Left forelimb (tissue), 1 donor: ENCODE measurements at regions not wholly inside any gene's neighbourhood (a gene's known extent, or its start where the extent isn't known, plus 50 kb on each side); places are given as distances from the start of the nearest gene placed in this dataset.

Experiments used
- DNase-seq: peaks from one replicate; pipeline ENCODE4 v3.0.0-alpha.2; 2018; ENCODE audit warnings: low spot score

DNA sequence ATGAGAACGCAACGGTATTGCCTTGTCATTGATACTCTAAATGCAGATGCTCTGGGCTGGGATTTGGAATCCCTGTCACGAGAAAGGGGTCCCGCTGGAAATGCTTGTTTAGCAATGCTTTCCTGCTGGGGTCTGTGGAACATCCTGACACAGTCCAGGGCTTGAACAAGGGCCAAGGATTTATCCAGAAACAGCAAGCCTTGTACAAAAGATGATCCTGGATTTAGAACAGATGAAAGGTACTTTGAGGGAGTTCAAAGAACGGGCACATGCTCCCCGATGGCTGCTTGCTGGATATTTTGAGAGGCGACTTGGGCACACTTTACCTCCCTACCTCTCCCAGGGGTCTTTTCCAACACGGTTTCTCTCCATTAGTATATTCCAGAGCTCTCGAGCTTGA, 108.1 kb upstream of the CELF4 start:
- no peak for DNase-seq

DNA sequence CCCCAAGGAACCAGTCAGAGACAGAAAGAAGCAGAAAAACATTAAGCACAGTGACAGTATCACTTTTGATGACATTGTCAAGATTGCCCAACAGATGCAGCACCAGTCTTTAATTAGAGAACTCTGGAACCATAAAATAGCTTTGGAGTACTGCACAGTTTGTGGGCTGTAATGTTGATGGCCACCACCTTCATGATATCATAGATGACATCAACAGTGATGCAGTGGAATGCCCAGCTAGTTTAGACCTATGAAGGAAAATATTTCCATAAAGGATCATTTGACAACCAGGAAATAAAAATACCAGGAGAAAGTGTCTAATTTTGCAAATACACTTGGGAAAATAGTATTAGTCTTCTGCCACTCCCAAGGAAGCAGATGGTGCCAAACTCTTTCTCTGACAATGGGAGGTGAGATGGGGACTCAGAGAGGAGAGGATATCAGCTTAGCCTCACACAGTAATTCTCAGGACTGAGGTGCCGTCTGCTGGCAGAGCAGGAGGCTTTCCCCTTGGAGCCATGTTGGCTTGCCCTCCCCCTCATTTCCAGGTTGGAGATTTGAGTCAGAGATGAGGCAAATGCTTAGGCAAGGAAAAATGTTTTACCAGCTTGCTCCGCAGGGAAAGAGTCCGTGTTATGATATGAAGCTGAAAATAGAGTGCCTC, 107.5 kb upstream of the CELF4 start:
- DNase-seq, result no peak

DNA sequence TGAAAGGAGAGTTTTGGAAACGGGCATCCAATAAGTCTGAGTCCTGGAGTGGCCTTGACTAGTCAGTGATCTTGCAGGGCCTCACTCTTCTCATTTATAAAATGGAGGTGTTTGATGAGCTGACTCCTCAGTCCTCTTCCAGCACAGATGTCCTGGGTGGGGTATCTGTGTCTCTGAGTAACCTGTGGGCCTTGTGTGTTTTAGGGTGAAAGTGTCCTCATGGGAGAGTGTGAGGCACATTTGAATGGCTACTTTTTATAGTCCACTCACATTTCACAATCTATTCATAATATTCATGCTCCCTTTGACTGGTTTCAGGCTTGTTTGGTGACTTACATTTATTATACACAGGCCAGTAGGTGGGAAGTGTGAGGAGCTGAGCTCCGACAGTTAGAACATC, 106.4 kb upstream of the CELF4 start:
- DNase-seq, result no peak

DNA sequence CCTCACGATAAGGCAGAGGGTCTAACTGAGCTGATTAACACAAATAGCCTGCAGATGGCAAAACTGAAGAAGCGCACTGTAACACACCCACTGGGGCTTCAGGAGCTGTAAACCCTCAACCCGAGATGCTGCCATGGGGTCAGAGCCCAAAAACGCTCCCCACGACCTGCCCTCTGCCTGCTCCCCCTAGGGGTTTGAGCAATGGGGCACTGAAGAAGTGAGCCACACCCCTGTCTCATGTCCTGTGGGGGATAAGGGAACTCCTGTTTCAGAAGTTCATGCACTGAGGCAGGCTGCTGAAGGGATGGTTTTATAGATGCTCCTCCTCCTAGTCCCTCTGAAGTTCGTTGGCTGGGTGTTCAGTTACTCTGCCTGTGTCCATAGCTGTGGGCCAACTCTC, 105.9 kb upstream of the CELF4 start:
- no peak for DNase-seq

DNA sequence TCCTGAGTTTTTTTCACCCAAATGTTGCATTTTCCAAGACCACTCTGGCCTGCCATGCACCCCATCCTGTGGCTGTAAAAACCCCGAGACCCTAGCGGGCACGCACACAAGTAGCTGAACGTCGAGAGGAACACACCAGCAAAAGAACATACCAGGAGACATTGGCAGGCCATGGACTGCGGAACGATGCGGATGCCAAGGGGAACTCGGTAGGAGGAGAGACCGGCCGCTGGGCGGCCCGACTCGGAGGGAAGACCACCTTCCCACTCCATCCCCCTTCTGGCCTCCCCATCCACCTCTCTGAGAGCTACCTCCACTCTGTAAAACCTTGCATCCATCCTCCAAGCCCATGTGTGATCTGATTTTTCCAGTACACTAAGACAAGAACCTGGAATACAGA, 105.5 kb upstream of the CELF4 start:
- DNase-seq, result no peak

DNA sequence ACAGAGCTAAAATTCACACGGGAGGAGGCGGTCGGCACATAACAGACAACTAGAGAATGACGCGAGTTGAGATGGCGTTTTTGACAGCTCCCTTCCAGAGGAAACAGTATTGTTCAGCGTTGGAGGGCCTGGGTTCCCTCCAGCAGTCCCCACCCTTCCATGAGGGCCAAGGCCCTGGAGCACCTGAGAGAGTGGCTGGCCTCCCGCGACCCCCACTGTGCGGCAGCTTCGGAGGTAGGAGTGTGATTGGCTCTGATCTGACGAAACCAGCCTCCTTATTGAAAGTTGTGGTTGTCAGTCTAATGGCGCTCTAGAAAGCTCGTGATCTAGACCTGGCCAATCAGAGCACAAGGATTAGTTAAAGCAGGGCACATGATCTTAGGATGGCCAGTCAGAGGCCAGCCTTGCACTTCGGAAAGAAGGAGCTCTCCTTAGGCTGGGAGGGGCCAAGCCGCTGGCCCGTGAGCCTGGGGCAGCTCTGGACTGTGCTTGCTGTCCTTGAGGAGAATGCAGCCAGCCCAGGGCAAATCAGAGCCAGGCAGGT, 104.5 kb upstream of the CELF4 start:
- no peak for DNase-seq

DNA sequence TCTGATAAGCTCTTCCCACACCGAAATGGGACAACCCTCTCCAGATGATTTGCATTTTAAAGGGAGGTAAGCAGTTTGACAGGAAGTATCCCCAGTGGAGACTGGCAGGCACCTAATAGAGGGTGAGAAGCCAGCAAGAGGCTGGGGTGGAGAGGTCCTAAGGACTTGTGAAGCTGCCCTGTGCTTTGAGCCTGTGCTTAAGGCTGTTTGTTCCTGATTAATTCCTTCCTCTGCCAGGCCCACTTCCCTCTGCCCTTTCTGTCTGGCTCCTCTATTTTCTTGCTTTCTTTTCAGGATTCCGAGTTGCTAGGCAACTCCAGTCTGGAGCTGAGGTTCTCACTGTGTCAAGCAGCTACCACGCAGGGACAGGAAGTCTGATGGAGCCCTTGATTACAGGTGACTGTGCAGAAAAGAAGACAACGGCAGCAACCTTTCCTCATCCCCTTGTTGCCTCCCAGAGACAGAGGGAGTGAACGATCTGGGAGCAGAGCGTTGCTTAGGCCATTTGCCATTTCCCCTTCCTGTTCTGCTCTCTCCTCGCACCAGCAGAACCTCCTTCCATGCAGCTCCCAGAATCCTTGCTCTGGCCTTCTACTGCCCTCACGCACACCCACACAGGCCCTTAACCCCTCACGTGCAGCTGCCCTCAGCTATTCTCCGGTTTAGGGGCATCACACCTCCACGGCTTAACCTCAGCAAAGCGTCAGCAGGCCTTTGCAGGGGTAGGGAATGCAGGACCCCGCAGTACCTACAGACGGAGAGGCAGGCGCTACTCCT, 103.6 kb upstream of the CELF4 start:
- no peak for DNase-seq

DNA sequence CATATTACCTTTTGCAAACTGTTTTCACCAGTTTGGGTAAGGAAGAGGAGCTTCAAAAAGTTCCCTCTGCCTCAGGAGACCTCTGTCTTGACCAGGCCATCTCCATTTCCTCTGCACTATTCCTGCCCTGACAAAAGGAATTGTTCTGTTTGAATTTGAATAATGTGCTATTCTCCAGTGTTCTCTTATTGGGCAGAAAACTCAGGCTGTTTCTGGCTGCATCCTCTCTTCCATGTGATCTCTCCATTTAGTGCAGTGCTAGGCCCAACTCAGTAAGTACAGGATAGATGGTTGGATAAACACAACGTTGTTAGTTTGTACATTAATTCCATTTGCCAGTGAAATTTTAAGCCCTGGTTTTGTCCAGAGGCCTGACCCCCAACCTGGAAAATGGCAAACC, 102.2 kb upstream of the CELF4 start:
- DNase-seq, result no peak

DNA sequence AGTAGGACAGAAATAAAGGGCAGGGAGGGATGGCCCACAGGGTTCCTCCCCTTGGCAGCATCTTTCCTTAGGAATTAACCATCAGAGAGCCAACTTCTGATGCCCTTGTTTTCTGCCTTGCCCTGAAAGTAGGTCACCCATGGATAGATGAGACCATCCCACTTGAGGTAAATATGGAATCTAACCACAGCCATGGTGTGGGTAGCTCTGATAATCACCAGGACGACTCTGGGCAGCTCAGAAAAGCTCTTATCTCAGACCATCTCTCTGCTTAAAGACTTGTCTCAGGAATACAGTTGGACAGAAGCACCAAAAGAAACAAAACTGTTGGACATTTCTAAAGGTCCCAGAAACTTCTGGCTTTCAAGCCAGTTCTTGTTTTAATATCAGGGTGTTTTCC, 101.4 kb upstream of the CELF4 start:
- DNase-seq, result no peak

DNA sequence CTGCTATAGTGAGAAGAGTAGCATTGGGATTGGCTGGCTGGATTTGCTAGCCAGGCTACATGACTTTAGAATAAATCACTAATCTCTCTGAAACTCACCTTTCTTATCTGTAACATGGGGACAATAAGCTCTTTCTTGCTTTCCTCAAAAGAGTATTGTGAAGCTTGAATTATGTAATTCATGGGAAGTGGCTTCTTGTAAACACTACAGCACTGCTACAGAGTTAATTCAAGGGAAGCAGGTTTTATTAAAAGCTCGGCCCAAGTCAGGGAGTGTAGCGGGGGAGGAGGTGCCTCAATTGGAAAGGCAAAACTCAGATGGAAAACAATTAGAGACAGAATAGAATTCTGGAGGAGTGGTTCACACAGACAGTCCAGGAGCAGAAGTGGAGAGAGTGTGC, 100.9 kb upstream of the CELF4 start:
- DNase-seq, result no peak

DNA sequence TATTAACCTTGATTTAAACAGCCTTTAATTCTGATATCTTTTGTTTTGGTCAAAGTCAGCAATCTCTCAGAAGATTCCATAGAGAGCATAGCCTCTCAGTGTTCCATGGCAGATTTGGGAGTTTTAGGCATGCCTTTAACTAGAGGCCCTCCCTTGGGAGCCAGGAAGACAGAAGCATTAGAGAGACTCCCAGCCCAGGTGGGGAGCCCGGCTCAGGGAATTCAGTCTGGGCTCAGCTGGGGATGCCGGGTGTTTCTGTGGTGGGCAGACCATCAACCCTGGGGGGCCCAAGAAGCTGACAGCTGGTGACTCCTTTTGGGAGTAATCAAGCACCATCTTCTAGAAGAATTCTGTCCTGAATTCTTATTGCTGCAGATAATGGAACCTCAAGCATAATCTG, 99.7 kb upstream of the CELF4 start:
- DNase-seq, result no peak

DNA sequence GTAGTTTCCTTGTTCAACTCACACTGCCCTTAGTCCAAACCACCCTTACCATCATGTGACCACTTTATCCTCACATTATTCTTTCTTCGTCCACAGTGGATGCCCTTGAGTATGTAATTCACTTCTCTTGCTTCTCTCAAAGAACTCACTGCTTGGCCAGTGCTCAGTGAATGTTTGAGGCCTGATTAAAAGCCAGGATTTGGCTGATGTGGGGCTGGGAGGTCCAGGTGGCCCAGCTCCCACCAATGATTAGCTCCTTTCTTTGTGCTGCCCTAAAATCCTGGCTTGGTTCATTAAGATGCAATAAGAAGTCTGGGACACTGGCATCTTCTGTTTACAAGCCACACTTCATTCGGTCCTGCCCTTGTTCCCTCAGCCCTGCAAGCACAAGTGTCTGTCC, 97.8 kb upstream of the CELF4 start:
- no peak for DNase-seq

DNA sequence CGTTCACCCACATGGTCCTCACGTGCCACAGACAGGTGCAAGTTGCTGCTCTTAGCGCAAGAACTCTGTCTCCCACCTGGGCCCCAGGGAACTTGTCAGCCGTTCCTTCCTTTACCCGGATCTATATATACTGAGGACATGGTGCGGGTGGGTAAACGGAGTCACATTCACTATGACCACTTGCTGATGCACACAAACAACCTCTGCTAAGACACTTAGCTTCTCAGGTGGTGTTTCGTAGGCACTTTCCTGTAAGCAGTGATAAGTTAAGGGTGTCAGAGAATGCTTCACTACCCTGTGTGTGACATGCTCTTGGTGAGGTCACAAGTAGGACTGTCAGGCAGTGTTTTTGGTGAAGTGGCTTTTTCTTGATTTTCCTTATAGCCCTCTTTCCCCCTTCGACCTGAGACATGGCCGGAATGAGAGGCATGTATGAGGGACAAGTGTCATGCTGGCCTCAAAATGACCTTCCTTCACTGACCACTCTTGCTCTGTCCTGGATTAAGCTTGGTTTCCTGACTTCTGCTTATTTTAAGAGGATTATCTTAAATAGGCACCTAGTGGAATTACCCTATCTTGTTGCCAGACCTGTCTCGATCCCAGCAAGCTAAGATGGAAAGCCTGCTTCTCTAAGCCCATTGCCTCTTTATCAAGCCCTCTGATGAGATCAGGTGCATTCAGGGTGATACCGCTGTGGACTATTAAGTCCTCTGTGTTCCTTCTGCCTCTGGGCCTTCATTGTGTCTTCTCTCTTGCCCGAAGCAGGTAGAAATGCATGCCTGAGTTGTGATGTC, 97.1 kb upstream of the CELF4 start:
- DNase-seq, result no peak

DNA sequence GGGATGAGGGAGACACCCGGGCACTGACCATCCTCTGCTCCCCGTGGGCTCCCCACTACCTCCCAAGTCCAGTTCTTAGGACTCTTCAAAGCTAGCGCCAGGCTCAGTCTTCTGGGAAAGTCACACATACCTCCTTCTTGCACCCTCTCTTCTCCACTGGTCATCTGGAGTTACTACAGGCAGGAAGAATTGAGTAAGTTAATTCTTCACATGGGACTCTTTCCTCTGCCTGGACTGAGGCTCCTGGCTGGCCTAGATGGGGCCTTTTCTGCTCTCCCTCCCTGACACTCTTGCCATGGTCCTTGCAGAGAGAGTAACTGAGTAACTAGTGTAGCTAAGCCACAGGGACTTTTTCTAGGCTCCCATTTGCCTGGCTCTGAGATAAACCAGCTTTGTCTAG, 96.5 kb upstream of the CELF4 start:
- DNase-seq, result no peak

DNA sequence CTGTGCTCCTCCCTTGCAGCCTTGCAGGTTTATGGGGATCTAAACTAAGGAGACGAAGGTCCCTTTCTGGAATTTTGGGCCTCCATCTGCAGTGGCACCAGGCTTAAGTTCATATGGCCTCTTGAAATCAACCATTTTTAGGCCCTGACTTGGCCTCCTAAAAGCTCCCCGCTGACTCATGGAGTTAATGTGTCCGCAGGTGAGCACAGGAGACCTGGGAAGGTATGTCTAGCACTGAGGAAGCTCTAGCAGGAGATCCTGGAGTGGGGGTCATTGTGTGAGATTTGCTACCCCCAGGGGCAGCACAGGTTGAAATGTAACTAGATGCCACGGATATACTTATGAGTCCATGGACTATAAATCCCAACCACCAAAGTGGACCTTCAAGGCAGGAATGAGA, 95.9 kb upstream of the CELF4 start:
- no peak for DNase-seq

DNA sequence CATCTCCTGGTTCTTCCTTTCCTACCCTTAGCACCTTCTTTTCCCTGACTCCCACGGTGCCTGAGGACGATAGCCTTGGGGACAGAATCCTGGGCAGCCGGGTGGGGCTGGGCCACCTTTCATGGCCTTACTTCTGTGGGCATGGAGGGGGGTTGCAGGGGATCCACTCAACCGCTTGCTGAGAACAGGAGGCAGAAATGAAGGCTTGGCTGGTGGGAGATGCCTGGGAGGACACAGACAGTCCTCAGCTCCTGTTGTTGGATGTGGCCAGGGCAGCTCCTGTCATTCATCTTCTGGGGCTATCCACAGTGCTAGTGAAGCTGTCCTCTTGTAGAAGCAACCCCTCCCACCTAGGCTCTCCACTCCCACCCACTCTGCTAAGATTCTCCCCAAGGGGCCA, 95.5 kb upstream of the CELF4 start:
- DNase-seq, result no peak

DNA sequence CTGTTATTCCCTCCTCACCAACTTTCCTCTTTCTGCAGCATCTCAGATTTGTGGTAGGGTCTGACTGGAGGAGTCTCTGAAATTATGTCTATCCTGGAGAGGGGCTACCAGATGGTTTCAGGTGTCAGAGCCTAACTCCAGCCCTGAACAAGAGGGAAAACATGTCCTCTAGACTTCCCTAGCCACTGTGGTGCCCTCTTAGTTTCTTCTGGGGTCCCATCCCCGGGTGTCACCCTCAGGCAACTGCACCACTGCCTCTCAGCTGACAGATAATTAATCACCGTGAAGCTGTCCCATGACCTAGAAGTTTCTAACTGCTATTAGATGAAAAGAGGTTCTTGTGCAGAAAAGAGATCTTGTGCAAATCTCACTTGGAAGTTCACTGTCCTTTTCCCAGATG, 95.1 kb upstream of the CELF4 start:
- DNase-seq, result no peak

DNA sequence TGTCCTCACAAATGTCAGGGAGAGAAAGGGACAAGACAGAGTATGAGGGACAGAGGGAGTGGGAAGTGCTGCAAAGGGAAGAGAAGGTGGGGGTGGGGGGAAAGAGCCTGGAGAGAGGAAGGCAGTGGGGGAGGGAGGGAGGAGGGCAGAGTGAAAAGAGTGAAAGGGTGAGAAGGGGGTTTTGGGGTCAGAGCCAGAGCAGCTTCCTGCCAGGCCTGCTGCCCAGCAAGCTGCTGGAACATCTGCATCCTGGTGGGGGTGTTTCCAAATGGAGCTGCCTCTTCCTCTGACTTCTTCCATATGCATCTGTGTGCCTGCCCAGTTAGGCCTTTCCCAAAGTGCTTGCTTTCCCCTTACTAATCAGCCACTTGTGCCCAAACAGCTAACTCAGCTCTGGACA, 94.3 kb upstream of the CELF4 start:
- DNase-seq, result no peak

DNA sequence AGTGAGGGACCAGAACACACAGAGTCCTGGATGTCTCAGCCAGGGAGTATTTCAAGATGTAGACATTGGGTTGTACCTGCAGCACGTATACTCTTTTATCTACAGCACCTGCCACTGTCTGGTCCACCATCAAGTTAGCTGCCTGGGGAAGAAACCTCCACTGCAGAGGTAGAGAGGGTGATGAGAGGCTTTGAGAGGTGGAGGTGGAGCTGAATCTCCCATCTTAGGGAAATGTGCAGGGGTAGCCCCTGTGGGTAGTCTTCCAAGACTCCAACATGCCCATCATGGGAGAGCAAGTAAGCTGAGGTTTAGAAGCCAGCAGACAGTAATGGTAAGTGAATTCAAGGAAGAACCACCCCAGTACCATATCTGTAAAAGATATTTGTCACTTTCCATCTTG, 93.3 kb upstream of the CELF4 start:
- DNase-seq, result no peak

DNA sequence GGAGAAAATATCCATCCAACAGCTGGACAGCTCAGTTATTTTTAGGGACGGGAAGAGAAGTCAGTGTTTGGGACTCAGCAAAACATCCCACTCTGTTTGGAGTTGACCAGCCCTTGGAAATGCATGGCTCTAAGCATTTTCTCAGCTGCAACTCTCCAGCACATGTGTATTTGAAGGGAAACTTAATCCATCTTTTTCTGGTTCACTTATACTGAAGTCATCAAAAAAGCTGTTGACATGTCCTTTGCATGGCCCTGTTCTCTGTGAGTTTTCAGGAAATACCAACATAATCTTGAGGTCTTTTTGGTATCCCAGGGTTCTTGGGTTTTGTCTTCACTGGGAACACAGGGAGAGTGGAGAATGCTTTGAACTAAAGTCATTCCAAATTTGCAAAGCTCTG, 91.9 kb upstream of the CELF4 start:
- DNase-seq, result no peak

DNA sequence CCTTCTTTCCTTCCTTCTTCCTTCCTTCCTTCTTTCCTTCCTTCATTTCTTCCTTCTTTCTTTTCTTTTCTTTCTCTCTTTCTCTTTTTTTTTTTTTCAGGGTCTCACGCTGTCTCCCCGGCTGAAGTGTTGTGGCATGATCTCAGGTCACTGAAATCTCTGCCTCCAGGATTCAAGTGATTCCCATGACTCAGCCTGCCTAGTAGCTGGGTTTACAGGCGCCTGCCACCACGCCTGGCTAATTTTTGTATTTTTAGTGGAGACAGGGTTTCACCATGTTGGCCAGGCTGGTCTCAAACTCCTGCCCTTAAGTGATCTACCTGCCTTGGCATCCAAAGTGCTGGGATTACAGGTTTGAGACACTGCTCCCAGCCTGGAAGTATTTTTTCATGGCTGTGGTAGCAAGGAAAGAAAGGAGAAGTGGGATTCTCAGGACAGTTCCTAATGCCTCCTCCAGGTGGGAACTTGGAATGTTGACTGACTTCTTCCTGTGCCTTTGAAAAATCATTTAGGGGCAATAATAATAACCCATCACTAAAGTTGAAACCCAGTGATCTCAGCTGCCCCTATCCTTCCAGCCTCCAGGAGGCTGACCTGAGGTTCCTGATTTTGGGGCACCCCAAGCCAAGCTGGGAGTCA, 89.3 kb upstream of the CELF4 start:
- DNase-seq, result no peak

DNA sequence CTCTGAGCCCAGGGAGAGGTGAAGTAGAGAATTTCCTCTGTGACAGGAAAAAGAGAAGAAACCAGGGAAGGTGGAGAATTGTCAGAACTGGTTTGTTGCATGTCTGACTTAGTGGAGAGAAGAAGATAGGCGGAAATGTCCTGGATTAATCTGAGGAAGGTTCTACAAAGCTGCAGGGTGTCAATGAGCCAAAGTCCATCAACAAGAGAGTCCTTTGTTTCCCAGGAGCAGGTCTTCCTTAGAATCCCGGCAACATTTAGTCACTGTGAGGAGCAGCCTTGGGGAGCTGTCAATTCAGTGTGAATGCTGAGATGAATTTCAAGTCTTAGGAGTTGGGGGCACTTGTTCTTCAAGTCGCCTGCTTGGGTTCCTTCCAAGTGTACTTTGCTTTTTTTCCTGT, 88.4 kb upstream of the CELF4 start:
- DNase-seq, result no peak

DNA sequence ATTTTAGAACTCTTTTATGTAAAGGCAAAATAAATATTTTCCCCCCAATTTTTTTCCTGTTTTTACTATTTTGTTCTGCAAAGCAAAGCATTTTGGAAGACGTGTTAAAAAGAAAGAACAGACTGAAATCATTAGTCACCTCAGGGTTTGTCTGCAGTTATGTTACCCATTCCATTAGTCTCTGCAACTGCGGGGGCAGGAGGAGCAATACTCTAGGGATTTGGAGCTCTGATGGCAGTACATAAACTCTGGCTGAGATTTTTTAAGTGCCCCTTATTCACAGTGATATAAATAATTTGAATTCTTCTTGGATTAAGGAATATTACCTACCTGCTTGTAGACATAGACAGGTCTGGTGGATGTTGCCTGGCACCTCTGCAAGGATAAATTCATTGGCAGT, 88.0 kb upstream of the CELF4 start:
- DNase-seq, result no peak
